K562 (cell line): ENCODE measurements at regions not wholly inside any gene's neighbourhood (a gene's known extent, or its start where the extent isn't known, plus 50 kb on each side); places are given as distances from the start of the nearest gene placed in this dataset.
A peak's percentile ranks its signal among the peaks of the same experiment; 100 is the strongest.

Experiments used
- ARID1B ChIP-seq: fragments of 450-650 bp; IDR thresholded peaks from 2 replicates; pipeline ENCODE4 v1.6.1; 2016; ENCODE audit warnings: antibody characterized with exemption, mild to moderate bottlenecking, inconsistent platforms
- DPF2 ChIP-seq: fragments of 450-650 bp; IDR thresholded peaks from 2 replicates; pipeline ENCODE4 v1.6.1; 2016
- E2F6 ChIP-seq, 2 experiments: IDR thresholded peaks; 2 replicates each; pipeline ENCODE4 v1.6.1; 2011; ENCODE audit warnings: borderline replicate concordance in 1 of 2, control low read depth in 1 of 2, low read depth in 1 of 2, low read length in 1 of 2, mild to moderate bottlenecking in 1 of 2, mixed read lengths in 1 of 2, moderate library complexity in 1 of 2; ENCODE audit not compliant: insufficient read depth in 1 of 2, insufficient read length in 1 of 2, poor library complexity in 1 of 2, severe bottlenecking in 1 of 2; ENCODE audit errors: extremely low read depth in 1 of 2
- ELF1 ChIP-seq: fragments of 200-800 bp; sonication (Bioruptor generic); IDR thresholded peaks from 2 replicates; pipeline ENCODE4 v1.6.1; 2016; ENCODE audit warnings: missing genetic modification characterization, missing compliant biosample characterization
- EP300 ChIP-seq: IDR thresholded peaks from 2 replicates; pipeline ENCODE4 v1.6.1; 2012; ENCODE audit warnings: low read length, improper control_type of control experiment
- FOXJ2 ChIP-seq: fragments of 200-800 bp; sonication (Bioruptor generic); IDR thresholded peaks from 2 replicates; pipeline ENCODE4 v1.6.1; 2016; ENCODE audit warnings: missing genetic modification characterization, missing compliant biosample characterization
- GABPA ChIP-seq: fragments of 200-800 bp; sonication (Bioruptor generic); conservative IDR thresholded peaks from 2 replicates; pipeline ENCODE4 v1.6.1; 2016; ENCODE audit warnings: low read depth, missing genetic modification characterization, missing compliant biosample characterization
- HNRNPUL1 ChIP-seq: fragments of 200-400 bp; formaldehyde crosslinking; IDR thresholded peaks from 2 replicates; pipeline ENCODE4 v1.6.1; 2017; ENCODE audit warnings: low read length
- MCM3 ChIP-seq: fragments of 450-650 bp; IDR thresholded peaks from 2 replicates; pipeline ENCODE4 v1.6.1; 2016
- MTA2 ChIP-seq: fragments of 450-650 bp; IDR thresholded peaks from 2 replicates; pipeline ENCODE4 v1.6.1; 2016; ENCODE audit warnings: low read depth
- POLR2A ChIP-seq: fragments of 450-650 bp; conservative IDR thresholded peaks from 2 replicates; pipeline ENCODE4 v1.6.1; 2016
- SAP30 ChIP-seq: fragments of 200-600 bp; sonication (generic); IDR thresholded peaks from 2 replicates; pipeline ENCODE4 v1.6.1; 2012; ENCODE audit warnings: borderline replicate concordance, low read depth, mild to moderate bottlenecking, moderate library complexity, low read length, control low read depth, inconsistent platforms; ENCODE audit not compliant: insufficient read depth, poor library complexity, severe bottlenecking
- SMARCE1 ChIP-seq: fragments of 450-650 bp; IDR thresholded peaks from 2 replicates; pipeline ENCODE4 v1.7.1; 2016; ENCODE audit warnings: mild to moderate bottlenecking
- TAL1 ChIP-seq: fragments of 450-650 bp; IDR thresholded peaks from 2 replicates; pipeline ENCODE4 v1.6.1; 2016; ENCODE audit warnings: mild to moderate bottlenecking
- TCF3 ChIP-seq: sonication (generic); formaldehyde crosslinking; IDR thresholded peaks from 2 replicates; pipeline ENCODE4 v1.4.0; 2020; ENCODE audit warnings: mild to moderate bottlenecking, missing genetic modification reagents
- TEAD4 ChIP-seq, 2 experiments: sonication (generic) in 1 of 2; formaldehyde crosslinking in 1 of 2; IDR thresholded peaks; 2 replicates each; pipeline versions ENCODE4 v1.6.1 to v1.8.0; 2012 to 2022; ENCODE audit warnings: borderline replicate concordance in 1 of 2, inconsistent platforms in 1 of 2, low read length in 1 of 2, mild to moderate bottlenecking in 1 of 2, missing genetic modification reagents in 1 of 2
- ZNF785 ChIP-seq: fragments of 250-450 bp; sonication (Bioruptor Pico); IDR thresholded peaks from 2 replicates; pipeline ENCODE4 v1.4.0; 2020; ENCODE audit warnings: mild to moderate bottlenecking
- TF ChIP-seq, protein P1 (sequence below): fragments of 250-450 bp; sonication (Bioruptor Pico); IDR thresholded peaks from 2 replicates; pipeline ENCODE4 v1.5.0; 2020; ENCODE audit warnings: mild to moderate bottlenecking, borderline replicate concordance
- TF ChIP-seq, protein P2 (sequence below): sonication (generic); formaldehyde crosslinking; IDR thresholded peaks from 2 replicates; pipeline ENCODE4 v1.4.0; 2020; ENCODE audit warnings: mild to moderate bottlenecking, missing genetic modification reagents
- TF ChIP-seq, protein P3 (sequence below): sonication (generic); formaldehyde crosslinking; IDR thresholded peaks from 2 replicates; pipeline ENCODE4 v1.8.1; 2023; ENCODE audit warnings: mild to moderate bottlenecking, missing genetic modification reagents

- TF ChIP-seq HNRNPUL1: no peak
- no peak for TF ChIP-seq SAP30
- TF ChIP-seq GABPA (tag): no peak
- peak; percentile 90 for TF ChIP-seq FOXJ2 (tag)
- TF ChIP-seq, protein P1, sequence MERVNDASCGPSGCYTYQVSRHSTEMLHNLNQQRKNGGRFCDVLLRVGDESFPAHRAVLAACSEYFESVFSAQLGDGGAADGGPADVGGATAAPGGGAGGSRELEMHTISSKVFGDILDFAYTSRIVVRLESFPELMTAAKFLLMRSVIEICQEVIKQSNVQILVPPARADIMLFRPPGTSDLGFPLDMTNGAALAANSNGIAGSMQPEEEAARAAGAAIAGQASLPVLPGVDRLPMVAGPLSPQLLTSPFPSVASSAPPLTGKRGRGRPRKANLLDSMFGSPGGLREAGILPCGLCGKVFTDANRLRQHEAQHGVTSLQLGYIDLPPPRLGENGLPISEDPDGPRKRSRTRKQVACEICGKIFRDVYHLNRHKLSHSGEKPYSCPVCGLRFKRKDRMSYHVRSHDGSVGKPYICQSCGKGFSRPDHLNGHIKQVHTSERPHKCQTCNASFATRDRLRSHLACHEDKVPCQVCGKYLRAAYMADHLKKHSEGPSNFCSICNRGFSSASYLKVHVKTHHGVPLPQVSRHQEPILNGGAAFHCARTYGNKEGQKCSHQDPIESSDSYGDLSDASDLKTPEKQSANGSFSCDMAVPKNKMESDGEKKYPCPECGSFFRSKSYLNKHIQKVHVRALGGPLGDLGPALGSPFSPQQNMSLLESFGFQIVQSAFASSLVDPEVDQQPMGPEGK (CRISPR knock-in tag): no peak
- peak; percentile 23; the same call in 1 of the 2 replicates for TF ChIP-seq DPF2
- TF ChIP-seq ZNF785: no peak
- TF ChIP-seq SMARCE1: peak; percentile 58; the same call in 1 of the 2 replicates
- TF ChIP-seq, protein P2, sequence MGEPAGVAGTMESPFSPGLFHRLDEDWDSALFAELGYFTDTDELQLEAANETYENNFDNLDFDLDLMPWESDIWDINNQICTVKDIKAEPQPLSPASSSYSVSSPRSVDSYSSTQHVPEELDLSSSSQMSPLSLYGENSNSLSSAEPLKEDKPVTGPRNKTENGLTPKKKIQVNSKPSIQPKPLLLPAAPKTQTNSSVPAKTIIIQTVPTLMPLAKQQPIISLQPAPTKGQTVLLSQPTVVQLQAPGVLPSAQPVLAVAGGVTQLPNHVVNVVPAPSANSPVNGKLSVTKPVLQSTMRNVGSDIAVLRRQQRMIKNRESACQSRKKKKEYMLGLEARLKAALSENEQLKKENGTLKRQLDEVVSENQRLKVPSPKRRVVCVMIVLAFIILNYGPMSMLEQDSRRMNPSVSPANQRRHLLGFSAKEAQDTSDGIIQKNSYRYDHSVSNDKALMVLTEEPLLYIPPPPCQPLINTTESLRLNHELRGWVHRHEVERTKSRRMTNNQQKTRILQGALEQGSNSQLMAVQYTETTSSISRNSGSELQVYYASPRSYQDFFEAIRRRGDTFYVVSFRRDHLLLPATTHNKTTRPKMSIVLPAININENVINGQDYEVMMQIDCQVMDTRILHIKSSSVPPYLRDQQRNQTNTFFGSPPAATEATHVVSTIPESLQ (CRISPR knock-in tag): no peak
- TF ChIP-seq E2F6 (IDR thresholded peaks at IDR 0.05; ENCODE audit: borderline replicate concordance in 1 of 2, extremely low read depth in 1 of 2, insufficient read depth in 1 of 2, insufficient read length in 1 of 2, low read depth in 1 of 2, low read length in 1 of 2, poor library complexity in 1 of 2, severe bottlenecking in 1 of 2): no peak
- TF ChIP-seq TEAD4 (IDR thresholded peaks at IDR 0.05; ENCODE audit: low read length): peak; percentile 60; the same call in 1 of the 2 replicates
- TF ChIP-seq TEAD4 (CRISPR knock-in tag; IDR thresholded peaks at IDR 0.05; ENCODE audit: borderline replicate concordance): no peak
- peak; percentile 79 for TF ChIP-seq ARID1B
- peak; percentile 55 for TF ChIP-seq TCF3 (CRISPR knock-in tag)
- TF ChIP-seq ELF1: 0 out of 2 replicates have a peak, but pooled peaks have one; percentile 5
- TF ChIP-seq TAL1: peak; percentile 87
- peak; percentile 29; the same call in 1 of the 2 replicates for TF ChIP-seq EP300
- TF ChIP-seq, protein P3, sequence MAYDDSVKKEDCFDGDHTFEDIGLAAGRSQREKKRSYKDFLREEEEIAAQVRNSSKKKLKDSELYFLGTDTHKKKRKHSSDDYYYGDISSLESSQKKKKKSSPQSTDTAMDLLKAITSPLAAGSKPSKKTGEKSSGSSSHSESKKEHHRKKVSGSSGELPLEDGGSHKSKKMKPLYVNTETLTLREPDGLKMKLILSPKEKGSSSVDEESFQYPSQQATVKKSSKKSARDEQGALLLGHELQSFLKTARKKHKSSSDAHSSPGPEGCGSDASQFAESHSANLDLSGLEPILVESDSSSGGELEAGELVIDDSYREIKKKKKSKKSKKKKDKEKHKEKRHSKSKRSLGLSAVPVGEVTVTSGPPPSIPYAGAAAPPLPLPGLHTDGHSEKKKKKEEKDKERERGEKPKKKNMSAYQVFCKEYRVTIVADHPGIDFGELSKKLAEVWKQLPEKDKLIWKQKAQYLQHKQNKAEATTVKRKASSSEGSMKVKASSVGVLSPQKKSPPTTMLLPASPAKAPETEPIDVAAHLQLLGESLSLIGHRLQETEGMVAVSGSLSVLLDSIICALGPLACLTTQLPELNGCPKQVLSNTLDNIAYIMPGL (CRISPR knock-in tag): no peak
- TF ChIP-seq MCM3: no peak
- TF ChIP-seq MTA2: peak; percentile 57
- no peak for TF ChIP-seq POLR2A
These were observed 119.7 kb upstream of the AHI1 start (continued) for GRCh38 chr6:135617222-135617621.
